ENCODE measurements at regions not wholly inside any gene's neighbourhood (a gene's known extent, or its start where the extent isn't known, plus 50 kb on each side); places are given as distances from the start of the nearest gene placed in this dataset.

DNA sequence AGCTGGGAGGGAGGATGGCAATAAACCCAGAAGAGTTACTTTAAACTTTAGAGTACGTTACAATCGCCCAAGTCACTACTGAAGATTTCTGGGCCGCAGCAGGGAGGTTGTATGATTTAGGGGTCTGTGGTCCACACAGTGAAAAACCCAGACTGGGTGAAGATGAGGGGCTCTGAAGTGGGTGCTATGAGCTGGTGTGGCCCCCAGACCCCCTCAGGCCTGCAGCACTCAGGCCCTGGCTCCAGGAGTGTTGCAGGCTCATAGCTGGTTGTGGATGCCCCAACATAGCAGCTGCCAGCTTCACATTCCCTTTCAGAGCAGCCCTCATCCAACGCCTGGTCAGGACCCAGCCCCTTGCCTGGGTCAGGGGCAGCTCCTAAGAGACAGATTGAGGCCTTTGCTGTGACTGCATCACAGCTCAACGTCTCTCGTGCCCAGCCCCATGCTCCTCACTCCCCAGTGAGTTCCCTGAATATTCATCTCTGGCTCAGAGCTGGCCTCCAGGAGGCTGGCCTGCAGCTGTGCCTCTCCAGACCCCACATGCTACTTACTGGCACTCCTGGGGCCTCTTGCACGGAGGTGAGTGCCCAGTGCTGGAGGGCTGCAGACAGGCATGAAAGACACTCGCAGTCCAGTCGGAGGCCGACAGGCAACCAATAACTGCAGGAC is 94.5 kb upstream of the MYCN start:
- DNase-seq: no peak

DNA sequence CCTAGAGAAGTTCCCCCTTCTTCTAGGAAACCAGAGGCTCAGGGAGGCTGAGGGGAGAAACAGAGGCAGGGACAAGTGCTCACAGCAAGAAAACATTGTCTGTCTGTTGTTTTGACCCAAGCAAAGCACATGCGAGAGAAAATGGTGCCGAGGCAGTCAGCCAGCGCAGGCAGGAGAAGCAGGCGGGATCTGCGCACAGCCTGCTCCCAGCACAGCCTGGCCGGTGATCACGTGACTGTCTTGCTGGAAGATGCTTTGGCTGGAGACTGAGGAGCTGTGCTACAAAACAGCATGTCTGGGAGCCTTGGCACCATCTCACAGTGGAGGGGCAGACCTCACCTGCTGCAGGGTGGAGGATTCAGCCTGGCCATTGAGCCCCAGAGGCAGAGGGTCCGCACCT is 93.7 kb upstream of the MYCN start:
- no peak for DNase-seq

DNA sequence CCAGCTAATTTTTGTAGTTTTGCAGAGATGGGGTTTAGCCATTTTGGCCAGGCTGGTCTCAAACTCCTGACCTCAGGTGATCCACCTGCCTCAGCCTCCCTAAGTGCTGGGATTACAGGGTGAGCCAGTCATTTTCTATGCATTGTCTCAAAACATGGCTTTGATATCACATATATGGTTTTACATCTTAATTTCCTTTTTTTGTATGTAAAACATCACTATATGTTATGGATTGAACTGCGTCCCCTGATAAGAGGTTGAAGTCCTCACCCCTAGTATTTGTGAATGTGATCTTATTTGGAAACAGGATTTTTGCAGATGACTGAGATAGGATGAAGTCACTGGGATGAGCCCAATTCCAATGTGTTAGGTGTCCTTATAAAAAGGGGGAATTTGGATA is 89.8 kb upstream of the MYCN start:
- DNase-seq: no peak

DNA sequence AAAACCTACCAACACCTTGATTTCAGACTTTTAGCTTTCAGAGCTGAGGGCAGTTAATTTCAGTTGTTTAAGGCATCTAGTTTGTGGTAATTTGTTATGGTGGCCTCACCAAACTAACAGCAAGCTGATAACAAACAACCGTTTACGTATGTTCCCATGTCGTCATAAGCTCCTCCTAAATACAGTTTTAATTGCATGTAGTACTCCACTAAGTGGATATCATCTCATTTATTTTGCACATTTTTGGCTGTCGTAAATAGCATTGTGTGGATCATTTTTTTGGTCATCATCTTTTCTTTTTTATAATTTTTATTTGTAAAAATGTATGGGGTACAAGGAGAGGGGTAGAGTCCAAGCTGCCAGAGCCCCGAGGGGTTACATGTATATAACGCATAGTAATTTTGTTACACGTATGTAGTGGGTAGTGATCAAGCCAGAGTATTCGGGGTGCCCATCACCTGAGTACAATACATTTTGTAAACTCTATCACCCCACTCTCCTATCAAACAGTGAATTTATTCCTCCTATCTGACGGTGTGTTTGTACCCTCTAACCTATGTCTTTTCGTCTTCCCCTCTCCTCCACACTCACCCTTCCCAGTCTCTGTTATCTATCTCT is 89.2 kb upstream of the MYCN start:
- DNase-seq: no peak

DNA sequence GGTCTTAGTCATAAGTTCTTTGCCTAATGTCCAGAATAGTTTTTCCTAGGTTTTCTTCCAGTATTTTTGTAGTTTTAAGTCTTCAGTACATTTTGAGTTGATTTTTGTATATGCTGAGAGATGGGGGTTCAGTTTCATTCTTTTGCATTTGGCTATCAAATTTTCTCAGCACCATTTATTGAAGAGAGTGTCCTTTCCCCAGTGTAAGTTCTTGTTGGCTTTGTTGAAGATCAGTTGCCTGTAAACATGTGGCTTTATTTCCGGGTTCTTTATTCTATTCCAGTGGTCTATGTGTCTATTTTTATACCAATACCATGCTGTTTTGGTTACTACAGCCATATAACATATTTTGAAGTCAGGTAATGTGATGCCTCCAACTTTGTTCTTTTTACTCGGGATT is 87.5 kb upstream of the MYCN start:
- no peak for DNase-seq

GRCh38 chr2:15853903-15854302 is 86.4 kb upstream of the MYCN start:
- no peak for DNase-seq

GRCh38 chr2:15855766-15856260 is 84.5 kb upstream of the MYCN start:
- no peak for DNase-seq

GRCh38 chr2:15856318-15856717 is 84.0 kb upstream of the MYCN start:
- no peak for DNase-seq

DNA sequence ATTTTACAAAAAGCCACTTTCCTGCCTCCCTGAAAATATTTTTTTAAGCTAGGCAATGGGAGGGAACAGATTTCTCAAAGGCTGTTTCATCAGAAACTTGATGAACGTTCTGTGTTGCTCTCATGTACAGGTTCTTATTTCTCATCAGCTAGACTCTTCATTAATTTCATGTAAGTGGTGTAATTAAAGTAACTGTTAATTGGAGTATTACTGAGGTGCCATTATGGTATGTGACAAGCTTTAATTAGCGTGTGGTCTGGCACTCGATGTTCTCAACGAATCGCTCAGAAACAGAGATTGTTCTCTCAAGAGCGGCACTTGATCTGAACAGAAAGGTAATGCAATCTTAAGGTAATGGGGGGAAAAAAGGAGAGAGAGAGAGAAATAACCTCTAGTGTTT is 81.9 kb upstream of the MYCN start:
- DNase-seq: no peak

- DNase-seq: no peak
These were observed 80.2 kb upstream of the MYCN start for GRCh38 chr2:15860051-15860663.

- DNase-seq: no peak
These were observed 79.6 kb upstream of the MYCN start for GRCh38 chr2:15860760-15861159.

GRCh38 chr2:15861172-15861822 is 79.1 kb upstream of the MYCN start:
- no peak for DNase-seq

DNA sequence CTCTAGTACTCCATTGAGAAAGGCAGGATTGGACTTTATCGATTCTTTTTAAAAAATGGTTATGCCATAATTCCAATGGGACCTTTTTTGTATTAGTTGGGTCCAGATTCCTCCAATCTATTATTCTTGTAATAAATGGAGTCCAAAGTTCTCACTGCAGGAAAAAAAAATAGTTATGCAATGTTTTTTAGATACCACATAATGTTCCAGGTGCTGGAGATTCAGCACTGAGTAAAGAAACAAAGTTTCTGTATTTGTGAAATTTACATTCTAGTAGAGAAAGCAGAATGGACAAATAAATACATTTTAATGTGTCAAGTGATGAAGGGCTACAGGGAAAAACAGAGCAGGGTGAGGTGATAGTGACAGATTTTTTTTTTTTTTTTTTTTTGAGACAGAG is 78.5 kb upstream of the MYCN start:
- DNase-seq: no peak

DNA sequence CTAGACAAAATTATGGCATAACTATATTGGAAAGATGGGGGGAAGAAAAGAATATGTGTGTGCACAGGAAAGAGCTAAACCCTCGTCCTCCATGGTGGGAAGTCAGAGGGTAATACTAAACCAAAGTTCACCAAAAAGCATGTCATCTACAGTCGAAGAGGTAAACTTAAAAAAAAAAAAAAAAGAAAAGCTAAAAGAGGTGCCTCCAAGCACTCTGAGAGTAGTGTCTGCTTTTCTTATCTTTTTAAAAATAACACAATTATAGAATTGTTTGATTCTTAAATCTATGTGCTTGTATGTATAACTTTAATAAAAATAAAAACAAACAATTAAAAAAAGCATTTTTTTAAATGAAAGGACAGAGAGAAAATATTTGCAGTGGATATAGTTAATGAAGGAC is 77.3 kb upstream of the MYCN start:
- no peak for DNase-seq

DNA sequence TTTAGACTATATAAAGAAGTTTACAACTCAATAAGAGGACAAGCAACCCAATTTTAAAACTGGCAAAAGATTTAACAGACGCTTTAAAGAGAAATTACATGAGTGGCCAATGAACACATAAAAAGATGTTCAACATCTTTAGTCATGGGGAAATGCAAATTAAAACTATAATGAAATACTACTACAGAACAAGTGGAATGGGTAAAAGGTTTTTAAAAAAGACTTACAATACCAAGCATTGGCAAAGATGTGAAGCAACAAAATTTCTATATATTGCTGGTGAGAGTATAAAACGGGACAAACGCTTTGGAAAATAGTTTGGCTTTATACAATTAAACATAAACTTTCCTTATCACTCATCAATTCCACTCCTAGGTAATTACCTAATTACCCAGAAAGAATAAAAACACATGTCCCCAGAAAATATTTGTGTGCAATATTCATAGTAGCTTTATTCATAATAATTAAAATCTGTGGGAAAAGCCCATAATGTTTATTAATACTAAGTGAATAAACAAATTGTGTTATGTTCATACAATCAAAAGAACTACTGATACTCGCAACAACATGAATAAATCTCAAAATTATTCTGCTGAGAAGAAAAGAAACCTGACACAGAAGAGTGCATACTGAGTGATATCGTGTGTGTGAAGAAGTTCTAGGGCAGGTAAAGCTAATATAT is 76.7 kb upstream of the MYCN start:
- DNase-seq: no peak

- no peak for DNase-seq
These were observed 76.1 kb upstream of the MYCN start for GRCh38 chr2:15864176-15864769.

DNA sequence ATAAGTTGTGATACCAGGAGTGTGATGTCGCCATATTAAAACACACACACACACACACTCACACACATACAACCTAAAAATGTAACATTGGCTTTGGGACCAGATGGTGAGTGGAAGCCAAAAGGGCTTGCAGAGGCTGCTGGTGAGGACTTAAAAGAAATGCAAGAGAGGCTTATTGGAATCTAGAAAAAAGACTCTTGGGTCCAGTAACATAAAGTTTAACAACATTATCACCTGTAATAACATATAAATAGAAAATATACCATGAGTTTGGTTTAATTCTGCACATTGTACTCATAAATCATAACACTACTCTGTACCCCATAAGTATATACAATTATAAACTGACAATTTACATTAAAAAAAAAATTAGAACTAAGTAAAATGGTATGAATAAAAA is 74.4 kb upstream of the MYCN start:
- no peak for DNase-seq

DNA sequence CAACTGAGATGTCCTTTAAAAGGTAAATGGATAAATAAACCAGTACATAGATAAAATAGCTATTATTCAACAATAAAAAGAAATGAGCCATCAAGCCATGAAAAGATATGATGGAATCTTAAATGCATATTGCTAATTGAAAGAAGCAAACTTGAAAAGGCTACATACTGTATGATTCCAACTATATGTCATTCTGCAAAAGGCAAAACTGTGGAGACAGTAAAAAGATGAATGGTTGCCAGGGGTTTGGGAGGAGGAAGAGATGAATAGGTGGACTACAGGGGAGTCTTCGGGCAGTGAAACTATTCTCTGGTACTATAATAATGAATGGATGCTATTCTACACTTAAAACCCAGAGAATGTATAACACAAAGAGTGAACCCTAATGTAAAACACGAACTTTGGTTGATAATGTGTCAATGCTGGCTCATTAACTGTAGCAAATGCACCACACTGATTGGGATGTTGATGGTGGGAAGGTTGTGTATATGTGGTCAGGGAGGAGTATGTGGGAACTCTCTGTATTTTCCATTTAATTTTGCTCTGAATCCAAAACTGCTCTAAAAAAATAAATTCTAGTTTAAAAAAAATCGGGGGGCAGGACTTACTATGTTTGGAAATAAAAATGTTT is 73.7 kb upstream of the MYCN start:
- DNase-seq: no peak

GRCh38 chr2:15867194-15868171 is 72.9 kb upstream of the MYCN start:
- DNase-seq: no peak

DNA sequence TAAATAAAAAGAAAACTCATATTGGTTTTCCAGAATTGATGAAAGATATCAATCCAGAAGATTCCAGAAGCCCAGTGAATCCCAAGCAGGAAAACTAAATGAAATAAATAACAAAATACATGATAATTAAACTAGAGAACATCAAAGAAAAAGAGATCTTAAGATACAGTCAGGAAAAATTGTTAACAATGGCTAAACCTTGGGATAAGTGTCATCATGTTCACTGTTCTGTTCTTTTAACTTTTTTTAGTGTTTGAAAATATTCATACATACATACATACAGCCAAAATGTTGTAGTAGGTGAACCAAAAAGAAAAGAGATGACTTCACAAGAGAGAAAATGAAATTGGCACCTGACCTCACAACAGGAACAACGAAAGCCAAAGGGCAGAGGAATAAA is 72.2 kb upstream of the MYCN start:
- no peak for DNase-seq

GRCh38 chr2:15868704-15869103 is 71.6 kb upstream of the MYCN start:
- no peak for DNase-seq

Measured in hematopoietic multipotent progenitor cell treated with erythropoietin and hydrocortisone succinate and interleukin-3 and kit ligand, for 4 days (in vitro differentiated cells).